Glutamatergic neuron (in vitro differentiated cells): ENCODE measurements at regions not wholly inside any gene's neighbourhood (a gene's known extent, or its start where the extent isn't known, plus 50 kb on each side); places are given as distances from the start of the nearest gene placed in this dataset.

Experiments used
- DNase-seq: peaks from one replicate; pipeline ENCODE4 v3.0.0; 2022
- H3K27ac Mint-ChIP-seq: one replicate; pipeline ENCODE4 v1.8.0; 2020; ENCODE audit warnings: mild to moderate bottlenecking, mixed read lengths, inconsistent platforms; ENCODE audit not compliant: unreplicated experiment
- H3K27me3 Mint-ChIP-seq: one replicate; pipeline ENCODE4 v1.8.0; 2020; ENCODE audit warnings: mild to moderate bottlenecking, moderate library complexity, mixed read lengths, inconsistent platforms; ENCODE audit not compliant: unreplicated experiment
- H3K36me3 Mint-ChIP-seq: one replicate; pipeline ENCODE4 v1.8.0; 2020; ENCODE audit warnings: mild to moderate bottlenecking, mixed read lengths, inconsistent platforms; ENCODE audit not compliant: unreplicated experiment
- H3K4me1 Mint-ChIP-seq: one replicate; pipeline ENCODE4 v1.8.0; 2020; ENCODE audit warnings: mild to moderate bottlenecking, low read depth, mixed read lengths, inconsistent platforms; ENCODE audit not compliant: unreplicated experiment
- H3K4me3 Mint-ChIP-seq: one replicate; pipeline ENCODE4 v1.8.0; 2020; ENCODE audit warnings: mild to moderate bottlenecking, mixed read lengths, inconsistent platforms; ENCODE audit not compliant: unreplicated experiment
- H3K9me3 Mint-ChIP-seq: one replicate; pipeline ENCODE4 v1.8.0; 2020; ENCODE audit warnings: mild to moderate bottlenecking, moderate library complexity, mixed read lengths, inconsistent platforms; ENCODE audit not compliant: unreplicated experiment
- TF ChIP-seq, protein P1 (sequence below): fragments of 200-600 bp; sonication (generic); IDR thresholded peaks from one replicate; pipeline ENCODE4 v1.5.0; 2021; ENCODE audit not compliant: partially characterized antibody, unreplicated experiment

DNA sequence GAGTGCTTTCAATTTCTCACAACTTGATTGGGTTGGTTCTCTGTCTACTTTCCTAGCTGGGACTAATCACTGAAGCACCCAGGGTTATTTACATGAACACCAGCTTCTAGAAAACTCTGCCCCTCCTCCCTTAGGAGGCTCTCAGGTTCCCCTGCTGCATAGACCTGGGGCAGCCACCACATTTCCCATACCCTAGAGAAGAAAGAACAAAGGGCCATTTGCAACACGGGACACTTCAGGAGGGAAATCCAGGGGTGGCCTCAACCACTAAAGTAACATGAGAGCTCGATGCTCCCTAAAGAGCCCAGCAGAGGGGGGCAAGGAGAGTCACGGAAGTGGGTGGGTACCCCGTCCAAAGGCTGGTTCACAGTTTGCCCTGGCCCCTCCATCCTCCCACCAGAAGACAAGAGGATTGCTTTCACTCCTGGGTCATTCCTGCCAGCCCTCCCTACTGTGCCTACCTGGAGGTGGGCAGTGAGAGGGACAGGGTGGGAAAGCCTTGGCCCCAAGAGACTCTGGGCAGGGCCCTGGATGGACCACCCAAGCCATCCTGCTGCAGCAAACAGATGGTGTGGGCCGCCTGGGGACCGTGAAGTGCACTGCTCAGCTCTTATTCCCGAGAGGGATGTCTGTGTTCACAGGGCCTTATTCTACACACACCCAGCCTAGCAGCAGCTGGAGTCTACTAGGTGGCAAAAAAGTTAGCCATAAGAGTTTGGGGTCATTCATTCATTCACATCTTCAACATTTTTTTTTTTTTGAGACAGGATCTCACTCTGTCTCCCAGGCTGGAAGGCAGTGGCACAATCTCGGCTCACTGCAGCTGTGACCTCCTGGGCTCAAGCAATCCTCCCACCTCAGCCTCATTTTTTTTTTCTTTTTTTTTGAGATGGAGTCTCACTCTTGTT lies 392.1 kb downstream of the SOX9 start:
- Mint-ChIP-seq H3K4me3 (no peak overlapping the region), H3K4me1 (peaks cover 11% of the 10 kb centered on the region), H3K9me3 (peaks cover 2% of the 10 kb centered on the region), H3K27me3 (no peaks in the 10 kb centered on the region), H3K27ac (no peak overlapping the region), H3K36me3 (no peaks in the 10 kb centered on the region)
- TF ChIP-seq, protein P1, sequence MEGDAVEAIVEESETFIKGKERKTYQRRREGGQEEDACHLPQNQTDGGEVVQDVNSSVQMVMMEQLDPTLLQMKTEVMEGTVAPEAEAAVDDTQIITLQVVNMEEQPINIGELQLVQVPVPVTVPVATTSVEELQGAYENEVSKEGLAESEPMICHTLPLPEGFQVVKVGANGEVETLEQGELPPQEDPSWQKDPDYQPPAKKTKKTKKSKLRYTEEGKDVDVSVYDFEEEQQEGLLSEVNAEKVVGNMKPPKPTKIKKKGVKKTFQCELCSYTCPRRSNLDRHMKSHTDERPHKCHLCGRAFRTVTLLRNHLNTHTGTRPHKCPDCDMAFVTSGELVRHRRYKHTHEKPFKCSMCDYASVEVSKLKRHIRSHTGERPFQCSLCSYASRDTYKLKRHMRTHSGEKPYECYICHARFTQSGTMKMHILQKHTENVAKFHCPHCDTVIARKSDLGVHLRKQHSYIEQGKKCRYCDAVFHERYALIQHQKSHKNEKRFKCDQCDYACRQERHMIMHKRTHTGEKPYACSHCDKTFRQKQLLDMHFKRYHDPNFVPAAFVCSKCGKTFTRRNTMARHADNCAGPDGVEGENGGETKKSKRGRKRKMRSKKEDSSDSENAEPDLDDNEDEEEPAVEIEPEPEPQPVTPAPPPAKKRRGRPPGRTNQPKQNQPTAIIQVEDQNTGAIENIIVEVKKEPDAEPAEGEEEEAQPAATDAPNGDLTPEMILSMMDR: no peak
- DNase-seq: no peak

DNA sequence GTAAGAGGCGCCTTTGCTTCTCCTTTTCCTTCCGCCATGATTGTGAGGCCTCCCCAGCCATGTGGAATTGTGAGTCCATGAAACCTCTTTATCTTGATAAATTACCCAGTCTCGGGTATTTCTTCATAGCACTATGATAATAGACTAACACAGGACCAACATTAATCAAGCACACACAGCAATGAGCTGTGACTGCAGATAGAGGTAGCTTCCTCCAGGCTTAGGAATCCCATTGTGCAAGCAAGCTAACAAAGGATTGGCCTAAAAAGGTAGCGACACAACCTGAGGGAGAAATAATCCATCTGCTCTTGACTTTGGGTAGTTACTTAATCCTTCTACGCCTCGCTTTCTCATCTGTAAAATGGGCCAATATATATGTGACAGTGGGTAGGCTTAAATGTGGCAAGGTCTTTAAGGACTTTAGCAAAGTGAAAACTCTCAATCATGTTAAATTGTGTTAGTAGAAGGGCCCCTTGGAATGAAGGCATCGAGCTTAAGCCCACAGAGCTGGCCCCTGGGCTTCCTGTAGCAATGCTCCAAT lies 393.6 kb downstream of the SOX9 start:
- no peak overlapping the region for H3K27ac Mint-ChIP-seq
- no peaks in the 10 kb centered on the region for H3K36me3 Mint-ChIP-seq
- no peak overlapping the region for H3K4me3 Mint-ChIP-seq
- DNase-seq: no peak
- TF ChIP-seq, protein P1: no peak
- H3K4me1 Mint-ChIP-seq: peaks cover 11% of the 10 kb centered on the region
- H3K9me3 Mint-ChIP-seq: peaks cover 2% of the 10 kb centered on the region
- no peaks in the 10 kb centered on the region for H3K27me3 Mint-ChIP-seq

DNA sequence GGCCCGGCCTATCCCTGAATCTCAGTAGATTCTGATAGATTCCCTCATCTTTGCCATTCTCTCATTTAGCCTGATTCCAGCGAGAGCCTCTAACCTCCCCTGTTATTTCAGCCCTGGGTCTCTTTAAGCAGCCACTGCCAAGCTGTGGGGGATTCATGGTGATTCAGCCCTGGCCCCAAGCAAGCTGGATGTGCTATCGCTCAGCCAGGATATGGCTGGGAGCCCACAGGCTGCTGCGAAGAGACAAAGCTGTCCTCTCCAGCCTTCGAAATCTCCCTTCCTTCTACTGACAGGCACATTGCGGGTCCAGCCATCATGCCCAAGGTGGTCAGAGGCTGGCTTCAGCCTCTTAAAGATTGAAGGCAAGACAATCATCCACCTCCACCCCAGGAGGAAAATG lies 394.1 kb downstream of the SOX9 start:
- H3K4me3 Mint-ChIP-seq: no peak overlapping the region
- H3K36me3 Mint-ChIP-seq: no peaks in the 10 kb centered on the region
- H3K27me3 Mint-ChIP-seq: no peaks in the 10 kb centered on the region
- no peak overlapping the region for H3K27ac Mint-ChIP-seq
- peaks cover 11% of the 10 kb centered on the region for H3K4me1 Mint-ChIP-seq
- no peak for DNase-seq
- peaks cover 2% of the 10 kb centered on the region for H3K9me3 Mint-ChIP-seq
- TF ChIP-seq, protein P1: no peak

DNA sequence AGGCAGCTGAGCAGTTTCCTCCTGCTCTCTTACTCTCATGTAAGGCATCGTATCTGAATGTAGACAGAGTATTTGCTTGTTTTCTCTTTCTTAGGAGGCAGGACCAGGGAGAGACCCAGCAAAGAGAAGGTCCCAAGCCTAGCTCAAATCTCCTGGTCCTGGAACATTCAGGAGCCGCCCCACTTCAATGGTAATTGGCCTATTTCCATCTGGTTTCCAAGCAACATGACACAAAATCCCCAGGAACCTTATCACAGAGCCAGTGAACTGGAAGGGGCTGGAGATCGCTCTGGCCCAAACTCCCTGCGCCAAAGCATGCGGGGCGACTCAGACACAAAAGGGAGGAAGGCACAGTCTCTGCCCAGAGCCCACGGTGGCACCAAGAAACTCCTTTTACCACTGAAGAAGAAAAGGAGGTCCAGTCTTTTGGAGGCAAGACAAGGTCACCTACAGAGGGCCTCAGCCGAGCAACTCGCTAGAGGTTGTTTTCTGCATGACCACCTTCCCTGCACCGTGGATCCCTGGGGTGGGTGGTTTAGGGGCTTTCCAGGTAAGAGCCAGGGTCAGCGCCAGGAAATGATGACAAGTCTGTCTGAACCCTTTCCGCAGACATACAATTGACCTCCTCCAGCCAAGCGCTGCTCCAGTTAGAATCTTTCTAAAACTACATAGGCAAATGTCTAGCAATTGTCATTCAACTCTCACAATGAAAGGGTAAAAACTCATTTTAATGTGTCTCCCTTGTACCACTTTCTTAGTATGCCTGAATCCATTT lies 394.7 kb downstream of the SOX9 start:
- Mint-ChIP-seq H3K9me3 (peaks cover 2% of the 10 kb centered on the region), H3K36me3 (no peaks in the 10 kb centered on the region), H3K4me3 (no peak overlapping the region), H3K27me3 (no peaks in the 10 kb centered on the region), H3K4me1 (peaks cover 11% of the 10 kb centered on the region), H3K27ac (no peak overlapping the region)
- no peak for DNase-seq
- TF ChIP-seq, protein P1: no peak
